SK-N-SH (cell line): ENCODE measurements at regions not wholly inside any gene's neighbourhood (a gene's known extent, or its start where the extent isn't known, plus 50 kb on each side); places are given as distances from the start of the nearest gene placed in this dataset.

Source experiments
- CTCF ChIA-PET: fragments of 300-600, 350-600 bp; formaldehyde crosslinking; extraction: SDS; loops from one replicate; lab custom pipeline; 2021; lab: Yijun Ruan, JAX
- POLR2A ChIA-PET: fragments of 350-600 bp; sonication (Branson Sonifier 250); formaldehyde crosslinking; extraction: SDS; loops from one replicate; lab custom pipeline; 2020; ENCODE audit warnings: antibody characterized with exemption, inconsistent platforms; lab: Yijun Ruan, JAX
- DNase-seq: peaks from one replicate; pipeline ENCODE4 v3.0.0; 2012
- H2AFZ ChIP-seq: fragments of 200-600 bp; sonication (generic); 2 replicates; pipeline ENCODE4 v1.8.1; 2016; ENCODE audit warnings: antibody characterized with exemption, mild to moderate bottlenecking, low read depth
- H3F3A ChIP-seq: fragments of 200-600 bp; sonication (generic); replicated peaks from 2 replicates; pipeline ENCODE3; 2016; ENCODE audit warnings: antibody characterized with exemption, mild to moderate bottlenecking; ENCODE audit not compliant: insufficient read depth
- H3K27ac ChIP-seq, 2 experiments: fragments of 200-500 bp in 1 of 2; fragments of 200-600 bp in 1 of 2; sonication (Bioruptor generic) in 1 of 2; sonication (generic), shearing (Covaris generic) in 1 of 2; 2 replicates each; pipeline versions ENCODE4 v1.5.1 to v1.6.1; 2014 to 2016; ENCODE audit warnings: low read depth in 2 of 2, inconsistent platforms in 1 of 2, low read length in 1 of 2, mild to moderate bottlenecking in 1 of 2, mixed read lengths in 1 of 2
- H3K27me3 ChIP-seq: fragments of 200-600 bp; sonication (generic), shearing (Covaris generic); 2 replicates; pipeline ENCODE4 v1.6.1; 2016; ENCODE audit warnings: mixed run types; ENCODE audit not compliant: insufficient read depth
- H3K36me3 ChIP-seq, 2 experiments: fragments of 200-500 bp in 1 of 2; fragments of 200-600 bp in 1 of 2; sonication (Bioruptor generic) in 1 of 2; sonication (generic) in 1 of 2; replicated peaks in 1 of 2; 2 replicates each; pipeline versions ENCODE3 to v1.5.1; 2014 to 2016; ENCODE audit warnings: low read length in 1 of 2, mild to moderate bottlenecking in 1 of 2; ENCODE audit not compliant: insufficient read depth in 2 of 2, control insufficient read depth in 1 of 2
- H3K4me1 ChIP-seq, 2 experiments: fragments of 200-500 bp in 1 of 2; fragments of 200-600 bp in 1 of 2; sonication (Bioruptor generic) in 1 of 2; sonication (generic), shearing (Covaris generic) in 1 of 2; 2 replicates each; pipeline versions ENCODE4 v1.5.1 to v1.6.1; 2014 to 2016; ENCODE audit warnings: low read depth in 1 of 2, low read length in 1 of 2, mixed run types in 1 of 2; ENCODE audit not compliant: insufficient read depth in 2 of 2, control insufficient read depth in 1 of 2
- H3K4me2 ChIP-seq: fragments of 200-600 bp; sonication (generic), shearing (Covaris generic); 2 replicates; pipeline ENCODE4 v1.6.1; 2017; ENCODE audit warnings: mixed run types
- H3K4me3 ChIP-seq, 2 experiments: fragments of 200-500 bp in 1 of 2; fragments of 200-600 bp in 1 of 2; sonication (Bioruptor generic) in 1 of 2; sonication (generic), shearing (Covaris generic) in 1 of 2; 2 replicates each; pipeline versions ENCODE4 v1.5.1 to v1.8.1; 2014 to 2016; ENCODE audit warnings: low read depth in 2 of 2, inconsistent platforms in 1 of 2, low read length in 1 of 2, mild to moderate bottlenecking in 1 of 2, mixed read lengths in 1 of 2, moderate library complexity in 1 of 2
- H3K79me2 ChIP-seq: fragments of 200-600 bp; sonication (generic); 2 replicates; pipeline ENCODE4 v1.8.1; 2017; ENCODE audit warnings: mild to moderate bottlenecking; ENCODE audit not compliant: insufficient read depth
- H3K9ac ChIP-seq: fragments of 200-600 bp; sonication (generic); 2 replicates; pipeline ENCODE4 v1.6.1; 2017; ENCODE audit warnings: mixed run types
- H3K9me2 ChIP-seq: fragments of 200-600 bp; sonication (generic); 2 replicates; pipeline ENCODE4 v1.6.1; 2017; ENCODE audit warnings: mixed run types
- H3K9me3 ChIP-seq: fragments of 200-600 bp; sonication (generic); 2 replicates; pipeline ENCODE4 v1.6.1; 2017; ENCODE audit warnings: mixed run types, mild to moderate bottlenecking, moderate library complexity
- H4K20me1 ChIP-seq: fragments of 200-600 bp; sonication (generic); 2 replicates; pipeline ENCODE4 v1.6.1; 2017; ENCODE audit warnings: mild to moderate bottlenecking, mixed run types; ENCODE audit not compliant: insufficient read depth
- CHD2 ChIP-seq: fragments of 150-350 bp; IDR thresholded peaks from 2 replicates; pipeline ENCODE4 v1.6.1; 2018; ENCODE audit warnings: low read length; ENCODE audit not compliant: partially characterized antibody
- ELF1 ChIP-seq: IDR thresholded peaks from 2 replicates; pipeline ENCODE4 v1.4.0; 2012
- FOSL2 ChIP-seq: IDR thresholded peaks from 2 replicates; pipeline ENCODE4 v1.4.0; 2012; ENCODE audit warnings: low read depth, mild to moderate bottlenecking, moderate library complexity, borderline replicate concordance
- FOXJ3 ChIP-seq: sonication (generic); formaldehyde crosslinking; IDR thresholded peaks from 2 replicates; pipeline ENCODE4 v1.5.1; 2020; ENCODE audit warnings: mild to moderate bottlenecking, missing genetic modification reagents
- FOXM1 ChIP-seq: IDR thresholded peaks from 2 replicates; pipeline ENCODE4 v1.4.0; 2012; ENCODE audit warnings: low read depth, mild to moderate bottlenecking
- GABPA ChIP-seq: IDR thresholded peaks from 2 replicates; pipeline ENCODE4 v1.4.0; 2012; ENCODE audit warnings: low read depth, mild to moderate bottlenecking
- GATA2 ChIP-seq: sonication (generic); formaldehyde crosslinking; IDR thresholded peaks from 2 replicates; pipeline ENCODE4 v1.5.0; 2020; ENCODE audit warnings: mild to moderate bottlenecking, missing genetic modification reagents
- IRF3 ChIP-seq: fragments of 150-350 bp; IDR thresholded peaks from 2 replicates; pipeline ENCODE4 v1.6.1; 2016; ENCODE audit warnings: mild to moderate bottlenecking, low read depth, low read length
- MXI1 ChIP-seq: IDR thresholded peaks from 2 replicates; pipeline ENCODE4 v1.6.1; 2012; ENCODE audit warnings: mild to moderate bottlenecking, low read depth, low read length, improper control_type of control experiment
- NFIC ChIP-seq: IDR thresholded peaks from 2 replicates; pipeline ENCODE4 v1.4.0; 2012; ENCODE audit warnings: borderline replicate concordance
- NRF1 ChIP-seq: IDR thresholded peaks from 2 replicates; pipeline ENCODE4 v1.6.1; 2012; ENCODE audit warnings: low read depth, mild to moderate bottlenecking, low read length
- PBX3 ChIP-seq: IDR thresholded peaks from 2 replicates; pipeline ENCODE4; 2012
- POLR2AphosphoS5 ChIP-seq: IDR thresholded peaks from 2 replicates; pipeline ENCODE4 v1.6.1; 2012; ENCODE audit warnings: low read depth, low read length
- RAD21 ChIP-seq: IDR thresholded peaks from 2 replicates; pipeline ENCODE4 v1.6.1; 2012; ENCODE audit warnings: mild to moderate bottlenecking, low read length
- RFX5 ChIP-seq: IDR thresholded peaks from 2 replicates; pipeline ENCODE4 v1.6.1; 2012; ENCODE audit warnings: mild to moderate bottlenecking, improper control_type of control experiment, low read length
- TCF12 ChIP-seq: IDR thresholded peaks from 2 replicates; pipeline ENCODE4 v1.4.0; 2012
- YY1 ChIP-seq: IDR thresholded peaks from 2 replicates; pipeline ENCODE4 v1.4.0; 2012; ENCODE audit warnings: low read depth, mild to moderate bottlenecking
- WGBS: methylation state at CpG from one replicate; pipeline ENCODE4 v1.1.6; 2017; ENCODE audit warnings: low lambda C conversion rate; 5-methylcytosine and 5-hydroxymethylcytosine counted together
- TF ChIP-seq, protein P1 (sequence below): IDR thresholded peaks from 2 replicates; pipeline ENCODE4 v1.6.1; 2012; ENCODE audit warnings: mild to moderate bottlenecking, low read depth, low read length, moderate library complexity
- TF ChIP-seq, protein P2 (sequence below): fragments of 200-600 bp; sonication (generic); IDR thresholded peaks from 2 replicates; pipeline ENCODE4 v1.6.1; 2017; ENCODE audit warnings: antibody characterized with exemption, mild to moderate bottlenecking, moderate library complexity
- TF ChIP-seq, protein P3 (sequence below): fragments of 150-350 bp; IDR thresholded peaks from 2 replicates; pipeline ENCODE4 v1.6.1; 2017; ENCODE audit warnings: antibody characterized with exemption, low read length, low read depth, borderline replicate concordance

DNA sequence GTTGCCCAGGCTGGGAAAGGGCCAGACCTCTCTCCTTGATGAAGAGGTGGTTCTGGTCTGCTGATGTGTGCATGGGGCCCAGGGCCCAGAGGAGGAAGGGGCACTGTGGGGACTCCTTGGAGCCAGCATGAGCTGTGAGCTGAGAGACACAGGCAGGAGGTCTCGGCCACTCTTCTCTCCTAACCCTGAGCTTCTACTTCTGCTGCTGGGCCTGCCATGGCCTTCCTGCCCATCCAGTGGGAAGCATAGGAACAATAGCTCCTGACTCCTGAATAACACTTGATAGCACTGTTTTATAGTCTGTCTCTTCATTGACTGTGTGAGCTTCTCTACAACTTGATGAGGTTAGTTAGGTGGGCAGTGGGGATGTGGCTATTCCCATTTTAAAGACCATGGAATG is 181.1 kb downstream of the UTP18 start (continued):
- TF ChIP-seq FOSL2 = no peak
- no peak for TF ChIP-seq NRF1

GRCh38 chr17:51442088-51442865 is 181.9 kb downstream of the UTP18 start:
- Histone ChIP-seq H4K20me1 (no peaks in the 10 kb centered on the region), H3K27me3 (no peaks in the 10 kb centered on the region), H3K27ac (no peak overlapping the region), H3K9me3 (no peaks in the 10 kb centered on the region), H2AFZ (no peak overlapping the region), H3K9ac (no peak overlapping the region), H3K79me2 (no peaks in the 10 kb centered on the region), H3K9me2 (no peaks in the 10 kb centered on the region), H3K4me3 (no peak overlapping the region), H3K4me2 (no peak overlapping the region), H3K36me3 (no peaks in the 10 kb centered on the region)
- 22% methylated on average over 6 of the region's 6 CpGs for WGBS
- POLR2A ChIA-PET = no interaction called here
- CTCF ChIA-PET = interaction anchor here (0.6 to 2.0 kb wide), 2 partner anchors 20 to 73 kb away, joined by 3 to 13 read pairs; no protein-coding TSS in a partner anchor
- TF ChIP-seq FOXJ3 (no peak), YY1 (no peak), RFX5 (no peak), TCF12 (no peak), GABPA (no peak), CHD2 (no peak), MXI1 (no peak), ELF1 (no peak), PBX3 (no peak), RAD21 (no peak), NRF1 (no peak), GATA2 (CRISPR knock-in tag) (no peak), IRF3 (no peak), POLR2AphosphoS5 (no peak), FOXM1 (no peak), NFIC (no peak)
- TF ChIP-seq, protein P1, sequence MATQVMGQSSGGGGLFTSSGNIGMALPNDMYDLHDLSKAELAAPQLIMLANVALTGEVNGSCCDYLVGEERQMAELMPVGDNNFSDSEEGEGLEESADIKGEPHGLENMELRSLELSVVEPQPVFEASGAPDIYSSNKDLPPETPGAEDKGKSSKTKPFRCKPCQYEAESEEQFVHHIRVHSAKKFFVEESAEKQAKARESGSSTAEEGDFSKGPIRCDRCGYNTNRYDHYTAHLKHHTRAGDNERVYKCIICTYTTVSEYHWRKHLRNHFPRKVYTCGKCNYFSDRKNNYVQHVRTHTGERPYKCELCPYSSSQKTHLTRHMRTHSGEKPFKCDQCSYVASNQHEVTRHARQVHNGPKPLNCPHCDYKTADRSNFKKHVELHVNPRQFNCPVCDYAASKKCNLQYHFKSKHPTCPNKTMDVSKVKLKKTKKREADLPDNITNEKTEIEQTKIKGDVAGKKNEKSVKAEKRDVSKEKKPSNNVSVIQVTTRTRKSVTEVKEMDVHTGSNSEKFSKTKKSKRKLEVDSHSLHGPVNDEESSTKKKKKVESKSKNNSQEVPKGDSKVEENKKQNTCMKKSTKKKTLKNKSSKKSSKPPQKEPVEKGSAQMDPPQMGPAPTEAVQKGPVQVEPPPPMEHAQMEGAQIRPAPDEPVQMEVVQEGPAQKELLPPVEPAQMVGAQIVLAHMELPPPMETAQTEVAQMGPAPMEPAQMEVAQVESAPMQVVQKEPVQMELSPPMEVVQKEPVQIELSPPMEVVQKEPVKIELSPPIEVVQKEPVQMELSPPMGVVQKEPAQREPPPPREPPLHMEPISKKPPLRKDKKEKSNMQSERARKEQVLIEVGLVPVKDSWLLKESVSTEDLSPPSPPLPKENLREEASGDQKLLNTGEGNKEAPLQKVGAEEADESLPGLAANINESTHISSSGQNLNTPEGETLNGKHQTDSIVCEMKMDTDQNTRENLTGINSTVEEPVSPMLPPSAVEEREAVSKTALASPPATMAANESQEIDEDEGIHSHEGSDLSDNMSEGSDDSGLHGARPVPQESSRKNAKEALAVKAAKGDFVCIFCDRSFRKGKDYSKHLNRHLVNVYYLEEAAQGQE = no peak
- TF ChIP-seq, protein P2, sequence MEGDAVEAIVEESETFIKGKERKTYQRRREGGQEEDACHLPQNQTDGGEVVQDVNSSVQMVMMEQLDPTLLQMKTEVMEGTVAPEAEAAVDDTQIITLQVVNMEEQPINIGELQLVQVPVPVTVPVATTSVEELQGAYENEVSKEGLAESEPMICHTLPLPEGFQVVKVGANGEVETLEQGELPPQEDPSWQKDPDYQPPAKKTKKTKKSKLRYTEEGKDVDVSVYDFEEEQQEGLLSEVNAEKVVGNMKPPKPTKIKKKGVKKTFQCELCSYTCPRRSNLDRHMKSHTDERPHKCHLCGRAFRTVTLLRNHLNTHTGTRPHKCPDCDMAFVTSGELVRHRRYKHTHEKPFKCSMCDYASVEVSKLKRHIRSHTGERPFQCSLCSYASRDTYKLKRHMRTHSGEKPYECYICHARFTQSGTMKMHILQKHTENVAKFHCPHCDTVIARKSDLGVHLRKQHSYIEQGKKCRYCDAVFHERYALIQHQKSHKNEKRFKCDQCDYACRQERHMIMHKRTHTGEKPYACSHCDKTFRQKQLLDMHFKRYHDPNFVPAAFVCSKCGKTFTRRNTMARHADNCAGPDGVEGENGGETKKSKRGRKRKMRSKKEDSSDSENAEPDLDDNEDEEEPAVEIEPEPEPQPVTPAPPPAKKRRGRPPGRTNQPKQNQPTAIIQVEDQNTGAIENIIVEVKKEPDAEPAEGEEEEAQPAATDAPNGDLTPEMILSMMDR = no peak
- TF ChIP-seq, protein P3, sequence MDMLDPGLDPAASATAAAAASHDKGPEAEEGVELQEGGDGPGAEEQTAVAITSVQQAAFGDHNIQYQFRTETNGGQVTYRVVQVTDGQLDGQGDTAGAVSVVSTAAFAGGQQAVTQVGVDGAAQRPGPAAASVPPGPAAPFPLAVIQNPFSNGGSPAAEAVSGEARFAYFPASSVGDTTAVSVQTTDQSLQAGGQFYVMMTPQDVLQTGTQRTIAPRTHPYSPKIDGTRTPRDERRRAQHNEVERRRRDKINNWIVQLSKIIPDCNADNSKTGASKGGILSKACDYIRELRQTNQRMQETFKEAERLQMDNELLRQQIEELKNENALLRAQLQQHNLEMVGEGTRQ = no peak
- TF ChIP-seq, all 33 proteins: peak for 0
- no peaks in the 10 kb centered on the region for H3K4me1 ChIP-seq
- DNase-seq = no peak
- H3F3A ChIP-seq = no peaks in the 10 kb centered on the region
